ENCODE measurements at regions not wholly inside any gene's neighbourhood (a gene's known extent, or its start where the extent isn't known, plus 50 kb on each side); places are given as distances from the start of the nearest gene placed in this dataset.

- Histone ChIP-seq H2AFZ (ENCODE audit: low read length) (no peak overlapping the region), H3K9ac (ENCODE audit: low read length) (no peak overlapping the region), H3K4me2 (ENCODE audit: low read length) (no peak overlapping the region), H3K4me3 (ENCODE audit: low read depth, low read length, poor library complexity, severe bottlenecking) (no peak overlapping the region), H3K27me3 (ENCODE audit: insufficient read depth, low read length) (0 out of 2 replicates have a peak, but pooled peaks cover 6% of the 10 kb centered on the region), H3K79me2 (ENCODE audit: insufficient read depth, low read length) (no peaks in the 10 kb centered on the region), H3K27ac (ENCODE audit: low read depth, low read length, poor library complexity, severe bottlenecking) (no peak overlapping the region), H3K4me1 (ENCODE audit: insufficient read depth, low read length, severe bottlenecking) (no peaks in the 10 kb centered on the region), H3K9me3 (ENCODE audit: low read length) (no peaks in the 10 kb centered on the region), H3F3A (ENCODE audit: insufficient read depth, low read length) (no peaks in the 10 kb centered on the region), H3K36me3 (ENCODE audit: insufficient read depth, low read length) (no peaks in the 10 kb centered on the region), H3K9me2 (ENCODE audit: low read depth, low read length) (no peaks in the 10 kb centered on the region), H4K20me1 (ENCODE audit: insufficient read depth, low read length) (no peaks in the 10 kb centered on the region)
- TF ChIP-seq, protein P1, sequence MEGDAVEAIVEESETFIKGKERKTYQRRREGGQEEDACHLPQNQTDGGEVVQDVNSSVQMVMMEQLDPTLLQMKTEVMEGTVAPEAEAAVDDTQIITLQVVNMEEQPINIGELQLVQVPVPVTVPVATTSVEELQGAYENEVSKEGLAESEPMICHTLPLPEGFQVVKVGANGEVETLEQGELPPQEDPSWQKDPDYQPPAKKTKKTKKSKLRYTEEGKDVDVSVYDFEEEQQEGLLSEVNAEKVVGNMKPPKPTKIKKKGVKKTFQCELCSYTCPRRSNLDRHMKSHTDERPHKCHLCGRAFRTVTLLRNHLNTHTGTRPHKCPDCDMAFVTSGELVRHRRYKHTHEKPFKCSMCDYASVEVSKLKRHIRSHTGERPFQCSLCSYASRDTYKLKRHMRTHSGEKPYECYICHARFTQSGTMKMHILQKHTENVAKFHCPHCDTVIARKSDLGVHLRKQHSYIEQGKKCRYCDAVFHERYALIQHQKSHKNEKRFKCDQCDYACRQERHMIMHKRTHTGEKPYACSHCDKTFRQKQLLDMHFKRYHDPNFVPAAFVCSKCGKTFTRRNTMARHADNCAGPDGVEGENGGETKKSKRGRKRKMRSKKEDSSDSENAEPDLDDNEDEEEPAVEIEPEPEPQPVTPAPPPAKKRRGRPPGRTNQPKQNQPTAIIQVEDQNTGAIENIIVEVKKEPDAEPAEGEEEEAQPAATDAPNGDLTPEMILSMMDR (IDR thresholded peaks at IDR 0.05; ENCODE audit: low read length): no peak
- no peak for TF ChIP-seq EZH2 (IDR thresholded peaks at IDR 0.05; ENCODE audit: borderline replicate concordance, low read length)
Measured at GRCh38 chr5:171574376-171574775, 154.9 kb downstream of the FGF18 start.

DNA sequence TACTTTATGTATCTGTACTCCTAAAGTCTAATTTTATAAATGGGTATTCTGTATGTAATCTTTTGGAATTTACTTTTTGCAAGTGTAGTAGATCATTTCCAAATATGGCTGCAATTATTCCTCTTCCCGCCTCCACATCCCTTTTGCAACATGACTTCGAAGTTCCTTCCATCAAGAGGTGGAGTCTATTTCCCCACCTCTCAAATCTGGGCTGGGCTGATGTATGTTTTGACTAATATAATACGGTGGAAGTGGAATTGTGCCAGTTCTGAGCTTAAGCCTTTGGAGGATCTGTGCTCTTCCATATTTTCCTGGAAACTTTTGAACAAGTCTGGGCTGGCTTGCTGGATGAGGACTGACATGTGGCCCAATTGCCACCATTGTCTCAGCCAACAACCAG lies 155.9 kb downstream of the FGF18 start:
- no peak overlapping the region for H2AFZ ChIP-seq (ENCODE audit: low read length)
- no peak overlapping the region for H3K27ac ChIP-seq (ENCODE audit: low read depth, low read length, poor library complexity, severe bottlenecking)
- H3F3A ChIP-seq (ENCODE audit: insufficient read depth, low read length): no peaks in the 10 kb centered on the region
- TF ChIP-seq EZH2 (IDR thresholded peaks at IDR 0.05; ENCODE audit: borderline replicate concordance, low read length): no peak
- TF ChIP-seq, protein P1 (IDR thresholded peaks at IDR 0.05; ENCODE audit: low read length): no peak
- no peaks in the 10 kb centered on the region for H3K79me2 ChIP-seq (ENCODE audit: insufficient read depth, low read length)
- H3K9ac ChIP-seq (ENCODE audit: low read length): no peak overlapping the region
- H4K20me1 ChIP-seq (ENCODE audit: insufficient read depth, low read length): no peaks in the 10 kb centered on the region
- H3K4me2 ChIP-seq (ENCODE audit: low read length): no peak overlapping the region
- no peak overlapping the region for H3K4me3 ChIP-seq (ENCODE audit: low read depth, low read length, poor library complexity, severe bottlenecking)
- no peaks in the 10 kb centered on the region for H3K9me2 ChIP-seq (ENCODE audit: low read depth, low read length)
- no peaks in the 10 kb centered on the region for H3K36me3 ChIP-seq (ENCODE audit: insufficient read depth, low read length)
- no peaks in the 10 kb centered on the region for H3K9me3 ChIP-seq (ENCODE audit: low read length)
- H3K27me3 ChIP-seq (ENCODE audit: insufficient read depth, low read length): 0 out of 2 replicates have a peak, but pooled peaks cover 6% of the 10 kb centered on the region
- H3K4me1 ChIP-seq (ENCODE audit: insufficient read depth, low read length, severe bottlenecking): no peaks in the 10 kb centered on the region

- no peaks in the 10 kb centered on the region for H3K4me1 ChIP-seq (ENCODE audit: insufficient read depth, low read length, severe bottlenecking)
- no peak for TF ChIP-seq EZH2 (IDR thresholded peaks at IDR 0.05; ENCODE audit: borderline replicate concordance, low read length)
- TF ChIP-seq, protein P1 (IDR thresholded peaks at IDR 0.05; ENCODE audit: low read length): no peak
- no peak overlapping the region for H2AFZ ChIP-seq (ENCODE audit: low read length)
- no peak overlapping the region for H3K9ac ChIP-seq (ENCODE audit: low read length)
- no peak overlapping the region for H3K4me3 ChIP-seq (ENCODE audit: low read depth, low read length, poor library complexity, severe bottlenecking)
- no peak overlapping the region for H3K27ac ChIP-seq (ENCODE audit: low read depth, low read length, poor library complexity, severe bottlenecking)
- no peak overlapping the region for H3K4me2 ChIP-seq (ENCODE audit: low read length)
- no peaks in the 10 kb centered on the region for H3K9me3 ChIP-seq (ENCODE audit: low read length)
- no peaks in the 10 kb centered on the region for H3K79me2 ChIP-seq (ENCODE audit: insufficient read depth, low read length)
- 0 out of 2 replicates have a peak, but pooled peaks cover 6% of the 10 kb centered on the region for H3K27me3 ChIP-seq (ENCODE audit: insufficient read depth, low read length)
- H3K9me2 ChIP-seq (ENCODE audit: low read depth, low read length): no peaks in the 10 kb centered on the region
- no peaks in the 10 kb centered on the region for H4K20me1 ChIP-seq (ENCODE audit: insufficient read depth, low read length)
- H3K36me3 ChIP-seq (ENCODE audit: insufficient read depth, low read length): no peaks in the 10 kb centered on the region
- H3F3A ChIP-seq (ENCODE audit: insufficient read depth, low read length): no peaks in the 10 kb centered on the region
Measured at GRCh38 chr5:171575808-171576207, 156.4 kb downstream of the FGF18 start.
